ENCODE measurements at regions not wholly inside any gene's neighbourhood (a gene's known extent, or its start where the extent isn't known, plus 50 kb on each side); places are given as distances from the start of the nearest gene placed in this dataset.

- H3K9me3 Mint-ChIP-seq (ENCODE audit: low read depth): no peaks in the 10 kb centered on the region
- DNase-seq (ENCODE audit: low spot score): no peak
- H3K4me1 Mint-ChIP-seq (ENCODE audit: low read depth): peaks cover 24% of the 10 kb centered on the region
- peaks cover 2% of the 10 kb centered on the region for H3K36me3 Mint-ChIP-seq (ENCODE audit: low read depth)
- H3K27ac Mint-ChIP-seq (ENCODE audit: unreplicated experiment): peak overlapping the region; percentile 74
- no peak for TF ChIP-seq CTCF (IDR thresholded peaks at IDR 0.05)
- no peaks in the 10 kb centered on the region for H3K27me3 Mint-ChIP-seq (ENCODE audit: low read depth)
- H3K4me3 Mint-ChIP-seq (ENCODE audit: unreplicated experiment): no peak overlapping the region
Observed at GRCh38 chr7:15891151-15891881, 204.8 kb upstream of the MEOX2 start.

- Mint-ChIP-seq H3K4me3 (ENCODE audit: unreplicated experiment) (no peak overlapping the region), H3K27me3 (ENCODE audit: low read depth) (no peaks in the 10 kb centered on the region), H3K9me3 (ENCODE audit: low read depth) (no peaks in the 10 kb centered on the region), H3K4me1 (ENCODE audit: low read depth) (peaks cover 30% of the 10 kb centered on the region), H3K27ac (ENCODE audit: unreplicated experiment) (no peak overlapping the region), H3K36me3 (ENCODE audit: low read depth) (peaks cover 1% of the 10 kb centered on the region)
- TF ChIP-seq CTCF (IDR thresholded peaks at IDR 0.05): peak; percentile 54
- DNase-seq (ENCODE audit: low spot score): no peak
Observed at GRCh38 chr7:15889507-15889906, 203.0 kb upstream of the MEOX2 start.

GRCh38 chr7:15888090-15888489 is 201.6 kb upstream of the MEOX2 start:
- Mint-ChIP-seq H3K9me3 (ENCODE audit: low read depth) (no peaks in the 10 kb centered on the region), H3K27ac (ENCODE audit: unreplicated experiment) (no peak overlapping the region), H3K4me1 (ENCODE audit: low read depth) (peaks cover 30% of the 10 kb centered on the region), H3K27me3 (ENCODE audit: low read depth) (no peaks in the 10 kb centered on the region), H3K4me3 (ENCODE audit: unreplicated experiment) (no peak overlapping the region), H3K36me3 (ENCODE audit: low read depth) (no peaks in the 10 kb centered on the region)
- TF ChIP-seq CTCF (IDR thresholded peaks at IDR 0.05): no peak
- no peak for DNase-seq (ENCODE audit: low spot score)

GRCh38 chr7:15886626-15887025 is 200.1 kb upstream of the MEOX2 start:
- H3K9me3 Mint-ChIP-seq (ENCODE audit: low read depth): peaks cover 6% of the 10 kb centered on the region
- no peak overlapping the region for H3K4me3 Mint-ChIP-seq (ENCODE audit: unreplicated experiment)
- TF ChIP-seq CTCF (IDR thresholded peaks at IDR 0.05): no peak
- no peaks in the 10 kb centered on the region for H3K36me3 Mint-ChIP-seq (ENCODE audit: low read depth)
- no peak for DNase-seq (ENCODE audit: low spot score)
- peaks cover 26% of the 10 kb centered on the region for H3K4me1 Mint-ChIP-seq (ENCODE audit: low read depth)
- H3K27ac Mint-ChIP-seq (ENCODE audit: unreplicated experiment): no peak overlapping the region
- no peaks in the 10 kb centered on the region for H3K27me3 Mint-ChIP-seq (ENCODE audit: low read depth)

- H3K4me3 Mint-ChIP-seq (ENCODE audit: unreplicated experiment): no peak overlapping the region
- peaks cover 16% of the 10 kb centered on the region for H3K4me1 Mint-ChIP-seq (ENCODE audit: low read depth)
- H3K27me3 Mint-ChIP-seq (ENCODE audit: low read depth): no peaks in the 10 kb centered on the region
- H3K36me3 Mint-ChIP-seq (ENCODE audit: low read depth): no peaks in the 10 kb centered on the region
- no peak overlapping the region for H3K27ac Mint-ChIP-seq (ENCODE audit: unreplicated experiment)
- no peak for DNase-seq (ENCODE audit: low spot score)
- no peak for TF ChIP-seq CTCF (IDR thresholded peaks at IDR 0.05)
- H3K9me3 Mint-ChIP-seq (ENCODE audit: low read depth): peaks cover 9% of the 10 kb centered on the region
Observed at GRCh38 chr7:15885678-15886077, 199.2 kb upstream of the MEOX2 start.

Data from chondrocyte (in vitro differentiated cells).